ENCODE measurements at regions not wholly inside any gene's neighbourhood (a gene's known extent, or its start where the extent isn't known, plus 50 kb on each side); places are given as distances from the start of the nearest gene placed in this dataset.

GRCh38 chr16:87252269-87252970, 64.8 kb downstream of the C16orf95 start:
- no peaks in the 10 kb centered on the region for H3K36me3 ChIP-seq (ENCODE audit: control insufficient read depth in 5 of 5, insufficient read depth in 5 of 5, low read length in 5 of 5)
- no peak overlapping the region for H3K9ac ChIP-seq (ENCODE audit: low read length in 5 of 5)
- H3K4me3 ChIP-seq (ENCODE audit: low read depth in 1 of 5, low read length in 5 of 5), result no peak overlapping the region
- peaks cover 0 to 2% (median 0%) of the 10 kb centered on the region in 5 donors for H3K4me1 ChIP-seq (ENCODE audit: control insufficient read depth in 5 of 5, insufficient read depth in 5 of 5, low read length in 5 of 5)
- peaks cover 0 to 2% (median 0%) of the 10 kb centered on the region in 5 donors for H3K27me3 ChIP-seq (ENCODE audit: control insufficient read depth in 5 of 5, insufficient read depth in 4 of 5, low read length in 5 of 5)
- no peaks in the 10 kb centered on the region for H3K9me3 ChIP-seq (ENCODE audit: control insufficient read depth in 5 of 5, low read length in 5 of 5)
- no peak overlapping the region for H3K27ac ChIP-seq (ENCODE audit: low read depth, low read length)
